ENCODE measurements at regions not wholly inside any gene's neighbourhood (a gene's known extent, or its start where the extent isn't known, plus 50 kb on each side); places are given as distances from the start of the nearest gene placed in this dataset.

- Mint-ChIP-seq H3K36me3 (ENCODE audit: insufficient read depth, unreplicated experiment) (no peaks in the 10 kb centered on the region), H3K27me3 (ENCODE audit: unreplicated experiment) (no peaks in the 10 kb centered on the region), H3K9me3 (ENCODE audit: low read depth, unreplicated experiment) (no peaks in the 10 kb centered on the region), H3K4me1 (ENCODE audit: low read depth, unreplicated experiment) (peaks cover 8% of the 10 kb centered on the region), H3K4me3 (ENCODE audit: low read depth, unreplicated experiment) (no peak overlapping the region), H3K27ac (ENCODE audit: unreplicated experiment) (no peak overlapping the region)
- TF ChIP-seq CTCF (IDR thresholded peaks at IDR 0.05; ENCODE audit: unreplicated experiment), result no peak
- CTCF ChIA-PET, result no interaction called here
- intact Hi-C loops (cut with micrococcal nuclease; ENCODE audit: unreplicated experiment), result no loop called here
- no peak for DNase-seq
- BruUV-seq (replicated peaks), result no TSS peak
Measured at GRCh38 chr7:94129443-94130140, 125.4 kb upstream of the BET1 start.

GRCh38 chr7:94130716-94131115 is 126.6 kb upstream of the BET1 start:
- BruUV-seq (replicated peaks), result no TSS peak
- H3K9me3 Mint-ChIP-seq (ENCODE audit: low read depth, unreplicated experiment), result no peaks in the 10 kb centered on the region
- CTCF ChIA-PET, result no interaction called here

GRCh38 chr7:94133460-94133859 is 129.3 kb upstream of the BET1 start:
- intact Hi-C loops (cut with micrococcal nuclease; ENCODE audit: unreplicated experiment), result no loop called here
- Mint-ChIP-seq H3K27me3 (ENCODE audit: unreplicated experiment) (no peaks in the 10 kb centered on the region), H3K4me3 (ENCODE audit: low read depth, unreplicated experiment) (no peak overlapping the region), H3K4me1 (ENCODE audit: low read depth, unreplicated experiment) (peaks cover 14% of the 10 kb centered on the region), H3K9me3 (ENCODE audit: low read depth, unreplicated experiment) (no peaks in the 10 kb centered on the region), H3K36me3 (ENCODE audit: insufficient read depth, unreplicated experiment) (no peaks in the 10 kb centered on the region), H3K27ac (ENCODE audit: unreplicated experiment) (no peak overlapping the region)
- BruUV-seq (replicated peaks), result no TSS peak
- CTCF ChIA-PET, result no interaction called here
- DNase-seq, result no peak
- TF ChIP-seq CTCF (IDR thresholded peaks at IDR 0.05; ENCODE audit: unreplicated experiment), result no peak

More at GRCh38 chr7:94130716-94131115, 126.6 kb upstream of the BET1 start:
- Mint-ChIP-seq H3K4me3 (ENCODE audit: low read depth, unreplicated experiment) (no peak overlapping the region), H3K4me1 (ENCODE audit: low read depth, unreplicated experiment) (peaks cover 11% of the 10 kb centered on the region), H3K36me3 (ENCODE audit: insufficient read depth, unreplicated experiment) (no peaks in the 10 kb centered on the region), H3K27me3 (ENCODE audit: unreplicated experiment) (no peaks in the 10 kb centered on the region), H3K27ac (ENCODE audit: unreplicated experiment) (no peak overlapping the region)
- intact Hi-C loops (cut with micrococcal nuclease; ENCODE audit: unreplicated experiment), result no loop called here
- DNase-seq, result no peak
- no peak for TF ChIP-seq CTCF (IDR thresholded peaks at IDR 0.05; ENCODE audit: unreplicated experiment)

GRCh38 chr7:94135180-94135579 is 131.0 kb upstream of the BET1 start:
- H3K27ac Mint-ChIP-seq (ENCODE audit: unreplicated experiment), result no peak overlapping the region
- no peak for DNase-seq
- intact Hi-C loops (cut with micrococcal nuclease; ENCODE audit: unreplicated experiment), result no loop called here
- no peaks in the 10 kb centered on the region for H3K27me3 Mint-ChIP-seq (ENCODE audit: unreplicated experiment)
- peaks cover 14% of the 10 kb centered on the region for H3K4me1 Mint-ChIP-seq (ENCODE audit: low read depth, unreplicated experiment)
- H3K4me3 Mint-ChIP-seq (ENCODE audit: low read depth, unreplicated experiment), result no peak overlapping the region
- no peaks in the 10 kb centered on the region for H3K9me3 Mint-ChIP-seq (ENCODE audit: low read depth, unreplicated experiment)
- no peak for TF ChIP-seq CTCF (IDR thresholded peaks at IDR 0.05; ENCODE audit: unreplicated experiment)
- H3K36me3 Mint-ChIP-seq (ENCODE audit: insufficient read depth, unreplicated experiment), result no peaks in the 10 kb centered on the region
- no TSS peak for BruUV-seq (replicated peaks)
- CTCF ChIA-PET, result no interaction called here

Measured in Calu3 (cell line).